HEK293T (cell line): ENCODE measurements at regions not wholly inside any gene's neighbourhood (a gene's known extent, or its start where the extent isn't known, plus 50 kb on each side); places are given as distances from the start of the nearest gene placed in this dataset.

Experiments used
- CTCF ChIA-PET: fragments of 350-600 bp; formaldehyde crosslinking; extraction: SDS; loops from one replicate; lab custom pipeline; 2021; ENCODE audit warnings: antibody characterized with exemption, inconsistent platforms; lab: Yijun Ruan, JAX
- POLR2A ChIA-PET: fragments of 350-600 bp; formaldehyde crosslinking; extraction: SDS; loops from one replicate; lab custom pipeline; 2020; ENCODE audit warnings: antibody characterized with exemption, inconsistent platforms; lab: Yijun Ruan, JAX
- DNase-seq: peaks from one replicate; pipeline ENCODE4 v3.0.0; 2012; ENCODE audit warnings: mixed read lengths; ENCODE audit errors: extremely low spot score
- ARNT ChIP-seq: fragments of 450-650 bp; IDR thresholded peaks from 2 replicates; pipeline ENCODE4 v1.6.1; 2017; ENCODE audit warnings: mild to moderate bottlenecking
- BHLHE40 ChIP-seq: fragments of 450-650 bp; IDR thresholded peaks from 2 replicates; pipeline ENCODE4 v1.6.1; 2016; ENCODE audit warnings: mild to moderate bottlenecking, moderate library complexity, borderline replicate concordance
- CTBP1 ChIP-seq: fragments of 450-650 bp; IDR thresholded peaks from 2 replicates; pipeline ENCODE4 v1.6.1; 2016; ENCODE audit warnings: borderline replicate concordance
- ELF4 ChIP-seq: fragments of 450-650 bp; IDR thresholded peaks from 2 replicates; pipeline ENCODE4 v1.6.1; 2017; ENCODE audit warnings: antibody characterized with exemption
- FOXA1 ChIP-seq: fragments of 450-650 bp; IDR thresholded peaks from 2 replicates; pipeline ENCODE4 v1.6.1; 2016; ENCODE audit warnings: mild to moderate bottlenecking
- FOXK2 ChIP-seq: fragments of 450-650 bp; IDR thresholded peaks from 2 replicates; pipeline ENCODE4 v1.6.1; 2016; ENCODE audit warnings: mild to moderate bottlenecking
- FOXM1 ChIP-seq: fragments of 450-650 bp; IDR thresholded peaks from 2 replicates; pipeline ENCODE4 v1.6.1; 2017; ENCODE audit warnings: mild to moderate bottlenecking, borderline replicate concordance
- HDGF ChIP-seq: fragments of 450-650 bp; IDR thresholded peaks from 2 replicates; pipeline ENCODE4 v1.6.1; 2017; ENCODE audit warnings: antibody characterized with exemption, borderline replicate concordance
- L3MBTL2 ChIP-seq: fragments of 450-650 bp; conservative IDR thresholded peaks from 2 replicates; pipeline ENCODE4 v1.6.1; 2016; ENCODE audit warnings: mild to moderate bottlenecking
- LEF1 ChIP-seq: fragments of 450-650 bp; IDR thresholded peaks from 2 replicates; pipeline ENCODE4 v1.6.1; 2017; ENCODE audit warnings: mild to moderate bottlenecking, borderline replicate concordance
- NFRKB ChIP-seq: fragments of 450-650 bp; IDR thresholded peaks from 2 replicates; pipeline ENCODE4 v1.6.1; 2016; ENCODE audit warnings: mild to moderate bottlenecking, moderate library complexity
- PKNOX1 ChIP-seq: fragments of 450-650 bp; IDR thresholded peaks from 2 replicates; pipeline ENCODE4 v1.6.1; 2016
- SP1 ChIP-seq: fragments of 450-650 bp; IDR thresholded peaks from 2 replicates; pipeline ENCODE4 v1.6.1; 2017
- SUZ12 ChIP-seq: fragments of 450-650 bp; IDR thresholded peaks from 2 replicates; pipeline ENCODE4 v1.6.1; 2016; ENCODE audit warnings: mild to moderate bottlenecking
- TARDBP ChIP-seq: fragments of 450-650 bp; IDR thresholded peaks from 2 replicates; pipeline ENCODE4 v1.6.1; 2016
- ZNF384 ChIP-seq: fragments of 450-650 bp; IDR thresholded peaks from 2 replicates; pipeline ENCODE4 v1.6.1; 2016

GRCh38 chr19:31664096-31664495 is 314.9 kb upstream of the TSHZ3 start:
- DNase-seq: no peak
- TF ChIP-seq CTBP1: no peak
- no peak for TF ChIP-seq NFRKB
- no peak for TF ChIP-seq L3MBTL2
- no peak for TF ChIP-seq ARNT
- no peak for TF ChIP-seq HDGF
- no peak for TF ChIP-seq SUZ12
- TF ChIP-seq ZNF384: no peak
- no peak for TF ChIP-seq LEF1
- TF ChIP-seq FOXA1: no peak
- TF ChIP-seq BHLHE40: no peak
- no peak for TF ChIP-seq ELF4
- TF ChIP-seq FOXM1: no peak
- TF ChIP-seq TARDBP: no peak
- TF ChIP-seq PKNOX1: no peak
- no peak for TF ChIP-seq SP1
- TF ChIP-seq FOXK2: no peak
- ChIA-PET POLR2A (no interaction called here), CTCF (no interaction called here)

GRCh38 chr19:31664997-31665396 is 315.8 kb upstream of the TSHZ3 start:
- TF ChIP-seq TARDBP: no peak
- no peak for TF ChIP-seq BHLHE40
- no peak for TF ChIP-seq FOXA1
- no peak for TF ChIP-seq LEF1
- TF ChIP-seq PKNOX1: no peak
- TF ChIP-seq L3MBTL2: no peak
- no peak for TF ChIP-seq FOXK2
- TF ChIP-seq SUZ12: no peak
- TF ChIP-seq CTBP1: no peak
- TF ChIP-seq ARNT: no peak
- TF ChIP-seq FOXM1: no peak
- TF ChIP-seq ELF4: no peak
- POLR2A ChIA-PET: no interaction called here

GRCh38 chr19:31666126-31666525 is 316.9 kb upstream of the TSHZ3 start:
- POLR2A ChIA-PET: no interaction called here

More at GRCh38 chr19:31664997-31665396, 315.8 kb upstream of the TSHZ3 start:
- DNase-seq: no peak
- CTCF ChIA-PET: no interaction called here

GRCh38 chr19:31667106-31667505 is 317.9 kb upstream of the TSHZ3 start:
- no peak for DNase-seq
- ChIA-PET POLR2A (no interaction called here), CTCF (no interaction called here)
- no peak for TF ChIP-seq L3MBTL2
- no peak for TF ChIP-seq ZNF384
- TF ChIP-seq CTBP1: no peak
- no peak for TF ChIP-seq FOXM1
- TF ChIP-seq SP1: no peak
- no peak for TF ChIP-seq HDGF
- no peak for TF ChIP-seq TARDBP
- TF ChIP-seq ELF4: no peak
- TF ChIP-seq FOXK2: no peak
- no peak for TF ChIP-seq SUZ12
- TF ChIP-seq NFRKB: no peak

More at GRCh38 chr19:31666126-31666525, 316.9 kb upstream of the TSHZ3 start:
- CTCF ChIA-PET: no interaction called here
- TF ChIP-seq TARDBP (no peak), BHLHE40 (no peak), SUZ12 (no peak), PKNOX1 (no peak), NFRKB (no peak), ARNT (no peak), CTBP1 (no peak), HDGF (no peak), FOXA1 (no peak), ELF4 (no peak), FOXK2 (no peak), SP1 (no peak), FOXM1 (no peak), L3MBTL2 (no peak), ZNF384 (no peak), LEF1 (no peak)
- no peak for DNase-seq

GRCh38 chr19:31668921-31669320 is 319.7 kb upstream of the TSHZ3 start:
- TF ChIP-seq PKNOX1 (no peak), BHLHE40 (no peak), FOXK2 (no peak)
- CTCF ChIA-PET: no interaction called here
- POLR2A ChIA-PET: no interaction called here
- no peak for DNase-seq

GRCh38 chr19:31670931-31671330 is 321.7 kb upstream of the TSHZ3 start:
- DNase-seq: no peak
- TF ChIP-seq LEF1 (no peak), FOXK2 (no peak), ZNF384 (no peak)
- ChIA-PET CTCF (no interaction called here), POLR2A (no interaction called here)
